ENCODE measurements at regions not wholly inside any gene's neighbourhood (a gene's known extent, or its start where the extent isn't known, plus 50 kb on each side); places are given as distances from the start of the nearest gene placed in this dataset.

DNA sequence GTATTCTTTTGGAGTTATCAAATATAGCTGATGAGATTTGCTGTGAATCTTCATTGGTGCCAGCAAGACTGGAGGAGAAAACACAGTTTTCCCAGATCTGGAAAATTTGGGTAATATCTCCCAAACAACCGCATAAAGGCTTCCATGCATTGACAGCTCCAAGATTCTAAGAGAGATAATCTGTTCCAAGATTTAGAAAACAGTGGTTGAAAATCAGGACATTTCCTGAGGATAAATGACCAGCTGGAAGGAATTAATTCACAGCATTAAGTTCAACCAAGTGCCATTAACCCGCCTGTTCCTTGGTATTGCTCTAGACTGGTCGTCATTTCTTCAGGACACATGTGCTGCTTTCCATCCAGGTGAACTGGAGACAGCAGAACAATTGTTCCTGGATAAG lies 147.9 kb upstream of the PRICKLE1 start:
- TF ChIP-seq, protein P1, sequence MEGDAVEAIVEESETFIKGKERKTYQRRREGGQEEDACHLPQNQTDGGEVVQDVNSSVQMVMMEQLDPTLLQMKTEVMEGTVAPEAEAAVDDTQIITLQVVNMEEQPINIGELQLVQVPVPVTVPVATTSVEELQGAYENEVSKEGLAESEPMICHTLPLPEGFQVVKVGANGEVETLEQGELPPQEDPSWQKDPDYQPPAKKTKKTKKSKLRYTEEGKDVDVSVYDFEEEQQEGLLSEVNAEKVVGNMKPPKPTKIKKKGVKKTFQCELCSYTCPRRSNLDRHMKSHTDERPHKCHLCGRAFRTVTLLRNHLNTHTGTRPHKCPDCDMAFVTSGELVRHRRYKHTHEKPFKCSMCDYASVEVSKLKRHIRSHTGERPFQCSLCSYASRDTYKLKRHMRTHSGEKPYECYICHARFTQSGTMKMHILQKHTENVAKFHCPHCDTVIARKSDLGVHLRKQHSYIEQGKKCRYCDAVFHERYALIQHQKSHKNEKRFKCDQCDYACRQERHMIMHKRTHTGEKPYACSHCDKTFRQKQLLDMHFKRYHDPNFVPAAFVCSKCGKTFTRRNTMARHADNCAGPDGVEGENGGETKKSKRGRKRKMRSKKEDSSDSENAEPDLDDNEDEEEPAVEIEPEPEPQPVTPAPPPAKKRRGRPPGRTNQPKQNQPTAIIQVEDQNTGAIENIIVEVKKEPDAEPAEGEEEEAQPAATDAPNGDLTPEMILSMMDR (conservative IDR thresholded peaks at IDR 0.05; ENCODE audit: low read depth, low read length), result no peak
- no peak for TF ChIP-seq EZH2 (IDR thresholded peaks at IDR 0.05; ENCODE audit: low read length, unreplicated experiment)

Measured in PC-3 (cell line).